ENCODE measurements at regions not wholly inside any gene's neighbourhood (a gene's known extent, or its start where the extent isn't known, plus 50 kb on each side); places are given as distances from the start of the nearest gene placed in this dataset.

- in situ Hi-C loops (cut with MboI), result no loop called here
- no peak overlapping the region for H3K4me2 ChIP-seq (ENCODE audit: unreplicated experiment)
- no peak for DNase-seq
Observed at GRCh38 chr1:37323486-37324377, 150.6 kb upstream of the ZC3H12A start.

DNA sequence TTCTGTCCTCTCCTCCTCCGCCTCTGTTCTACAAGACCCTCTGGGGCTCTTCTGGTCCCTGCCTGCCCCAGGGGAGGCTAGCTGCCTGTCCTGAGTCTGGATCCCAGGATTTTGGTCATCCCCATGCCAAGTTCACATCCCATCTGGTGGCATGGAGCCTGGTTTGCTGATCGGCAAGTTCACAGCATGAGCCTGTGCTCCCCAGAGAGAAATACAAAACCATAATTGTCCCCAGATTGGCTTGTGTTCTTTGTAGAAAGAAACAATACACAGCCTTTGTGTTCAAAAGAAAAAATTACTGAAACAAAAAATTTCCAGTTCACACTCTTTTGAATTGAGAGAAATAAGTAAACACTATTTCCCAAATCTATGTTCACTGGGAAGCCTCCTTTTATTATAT is 149.4 kb upstream of the ZC3H12A start:
- H3K4me2 ChIP-seq (ENCODE audit: unreplicated experiment), result no peak overlapping the region
- 12 to 17% methylated on average over 2 of the region's 2 CpGs for WGBS, 2 experiments (ENCODE audit: low coverage in 1 of 2, low lambda C conversion rate in 2 of 2, missing lambda C conversion rate in 2 of 2)
- TF ChIP-seq EZH2phosphoT487 (IDR thresholded peaks at IDR 0.05; ENCODE audit: insufficient read depth, low read depth), result no peak
- no peak for TF ChIP-seq EZH2 (IDR thresholded peaks at IDR 0.05; ENCODE audit: insufficient read depth, poor library complexity, severe bottlenecking)

More at GRCh38 chr1:37323486-37324377, 150.6 kb upstream of the ZC3H12A start:
- no peaks in the 10 kb centered on the region for H3K9me2 ChIP-seq (ENCODE audit: insufficient read depth)
- 26 to 29% methylated on average over 18 to 19 of the region's 19 CpGs for WGBS, 2 experiments (ENCODE audit: low coverage in 1 of 2, low lambda C conversion rate in 2 of 2, missing lambda C conversion rate in 2 of 2)
- no peak overlapping the region for H3K9ac ChIP-seq
- no peaks in the 10 kb centered on the region for H4K20me1 ChIP-seq (ENCODE audit: insufficient read depth)
- no peak for TF ChIP-seq EZH2phosphoT487 (IDR thresholded peaks at IDR 0.05; ENCODE audit: insufficient read depth, low read depth)
- no peak for TF ChIP-seq EZH2 (IDR thresholded peaks at IDR 0.05; ENCODE audit: insufficient read depth, poor library complexity, severe bottlenecking)
- no peaks in the 10 kb centered on the region; the same call in 1 of the 2 replicates for H3K27me3 ChIP-seq (replicated peaks; ENCODE audit: insufficient read depth)
- H3K4me3 ChIP-seq, result no peak overlapping the region
- no peaks in the 10 kb centered on the region for H3F3A ChIP-seq (ENCODE audit: insufficient read depth)
- no peak overlapping the region for H3K27ac ChIP-seq
- H3K79me2 ChIP-seq (ENCODE audit: insufficient read depth), result no peaks in the 10 kb centered on the region
- H3K4me1 ChIP-seq (ENCODE audit: insufficient read depth), result no peaks in the 10 kb centered on the region
- H3K9me3 ChIP-seq (ENCODE audit: low read depth), result no peaks in the 10 kb centered on the region
- H3K36me3 ChIP-seq (ENCODE audit: low read depth), result no peaks in the 10 kb centered on the region
- no peak overlapping the region for H2AFZ ChIP-seq

GRCh38 chr1:37325509-37326437 is 148.6 kb upstream of the ZC3H12A start:
- Histone ChIP-seq H3K9me3 (ENCODE audit: low read depth) (no peaks in the 10 kb centered on the region), H3K4me3 (no peak overlapping the region), H3K79me2 (ENCODE audit: insufficient read depth) (no peaks in the 10 kb centered on the region), H3F3A (ENCODE audit: insufficient read depth) (no peaks in the 10 kb centered on the region), H3K27me3 (replicated peaks; ENCODE audit: insufficient read depth) (no peaks in the 10 kb centered on the region), H4K20me1 (ENCODE audit: insufficient read depth) (no peaks in the 10 kb centered on the region), H3K9ac (no peak overlapping the region), H3K36me3 (ENCODE audit: low read depth) (no peaks in the 10 kb centered on the region), H3K4me1 (ENCODE audit: insufficient read depth) (no peaks in the 10 kb centered on the region), H3K27ac (no peak overlapping the region), H2AFZ (no peak overlapping the region), H3K4me2 (ENCODE audit: unreplicated experiment) (no peak overlapping the region), H3K9me2 (ENCODE audit: insufficient read depth) (no peaks in the 10 kb centered on the region)
- no peak for DNase-seq
- WGBS, 2 experiments (ENCODE audit: low coverage in 1 of 2, low lambda C conversion rate in 2 of 2, missing lambda C conversion rate in 2 of 2), result 12 to 16% methylated on average over 11 of the region's 11 CpGs
- TF ChIP-seq EZH2phosphoT487 (IDR thresholded peaks at IDR 0.05; ENCODE audit: insufficient read depth, low read depth), result no peak
- TF ChIP-seq EZH2 (IDR thresholded peaks at IDR 0.05; ENCODE audit: insufficient read depth, poor library complexity, severe bottlenecking), result no peak
- in situ Hi-C loops (cut with MboI), result no loop called here

More for the DNA sequence above, 149.4 kb upstream of the ZC3H12A start:
- in situ Hi-C loops (cut with MboI), result no loop called here
- Histone ChIP-seq H3K4me3 (no peak overlapping the region), H2AFZ (no peak overlapping the region), H3K27me3 (replicated peaks; ENCODE audit: insufficient read depth) (no peaks in the 10 kb centered on the region), H3K79me2 (ENCODE audit: insufficient read depth) (no peaks in the 10 kb centered on the region), H3K9ac (no peak overlapping the region), H3K9me2 (ENCODE audit: insufficient read depth) (no peaks in the 10 kb centered on the region), H3K36me3 (ENCODE audit: low read depth) (no peaks in the 10 kb centered on the region), H3K4me1 (ENCODE audit: insufficient read depth) (no peaks in the 10 kb centered on the region), H4K20me1 (ENCODE audit: insufficient read depth) (no peaks in the 10 kb centered on the region), H3K9me3 (ENCODE audit: low read depth) (no peaks in the 10 kb centered on the region), H3F3A (ENCODE audit: insufficient read depth) (no peaks in the 10 kb centered on the region), H3K27ac (no peak overlapping the region)
- DNase-seq, result no peak

- DNase-seq, result no peak
- H3K36me3 ChIP-seq (ENCODE audit: low read depth), result no peaks in the 10 kb centered on the region
- in situ Hi-C loops (cut with MboI), result no loop called here
- no peaks in the 10 kb centered on the region for H3K4me1 ChIP-seq (ENCODE audit: insufficient read depth)
- TF ChIP-seq EZH2phosphoT487 (IDR thresholded peaks at IDR 0.05; ENCODE audit: insufficient read depth, low read depth) (no peak), EZH2 (IDR thresholded peaks at IDR 0.05; ENCODE audit: insufficient read depth, poor library complexity, severe bottlenecking) (no peak)
- no peaks in the 10 kb centered on the region for H3F3A ChIP-seq (ENCODE audit: insufficient read depth)
- H2AFZ ChIP-seq, result no peak overlapping the region
- H3K79me2 ChIP-seq (ENCODE audit: insufficient read depth), result no peaks in the 10 kb centered on the region
- H3K9ac ChIP-seq, result no peak overlapping the region
- no peaks in the 10 kb centered on the region for H3K9me2 ChIP-seq (ENCODE audit: insufficient read depth)
- no peak overlapping the region for H3K27ac ChIP-seq
- H3K9me3 ChIP-seq (ENCODE audit: low read depth), result no peaks in the 10 kb centered on the region
- H3K27me3 ChIP-seq (replicated peaks; ENCODE audit: insufficient read depth), result no peaks in the 10 kb centered on the region
- no peaks in the 10 kb centered on the region for H4K20me1 ChIP-seq (ENCODE audit: insufficient read depth)
- no peak overlapping the region for H3K4me3 ChIP-seq
- H3K4me2 ChIP-seq (ENCODE audit: unreplicated experiment), result no peak overlapping the region
- 30 to 41% methylated on average over 9 of the region's 9 CpGs for WGBS, 2 experiments (ENCODE audit: low coverage in 1 of 2, low lambda C conversion rate in 2 of 2, missing lambda C conversion rate in 2 of 2)
Observed at GRCh38 chr1:37332126-37332525, 142.3 kb upstream of the ZC3H12A start.
